NCI-H2196 treated with DMSO at 0.1 percent for 48 hours (cell line): ENCODE measurements at regions not wholly inside any gene's neighbourhood (a gene's known extent, or its start where the extent isn't known, plus 50 kb on each side); places are given as distances from the start of the nearest gene placed in this dataset.
"Not testable (repeated sequence)": the region's sequence is repeated elsewhere in the genome, so short reads cannot be mapped to it uniquely, and the experiment has no call there.

Experiments used
- DNase-seq: peaks from one replicate; lab custom pipeline; 2025; ENCODE audit not compliant: unreplicated experiment; lab: John Stamatoyannopoulos, UW

DNA sequence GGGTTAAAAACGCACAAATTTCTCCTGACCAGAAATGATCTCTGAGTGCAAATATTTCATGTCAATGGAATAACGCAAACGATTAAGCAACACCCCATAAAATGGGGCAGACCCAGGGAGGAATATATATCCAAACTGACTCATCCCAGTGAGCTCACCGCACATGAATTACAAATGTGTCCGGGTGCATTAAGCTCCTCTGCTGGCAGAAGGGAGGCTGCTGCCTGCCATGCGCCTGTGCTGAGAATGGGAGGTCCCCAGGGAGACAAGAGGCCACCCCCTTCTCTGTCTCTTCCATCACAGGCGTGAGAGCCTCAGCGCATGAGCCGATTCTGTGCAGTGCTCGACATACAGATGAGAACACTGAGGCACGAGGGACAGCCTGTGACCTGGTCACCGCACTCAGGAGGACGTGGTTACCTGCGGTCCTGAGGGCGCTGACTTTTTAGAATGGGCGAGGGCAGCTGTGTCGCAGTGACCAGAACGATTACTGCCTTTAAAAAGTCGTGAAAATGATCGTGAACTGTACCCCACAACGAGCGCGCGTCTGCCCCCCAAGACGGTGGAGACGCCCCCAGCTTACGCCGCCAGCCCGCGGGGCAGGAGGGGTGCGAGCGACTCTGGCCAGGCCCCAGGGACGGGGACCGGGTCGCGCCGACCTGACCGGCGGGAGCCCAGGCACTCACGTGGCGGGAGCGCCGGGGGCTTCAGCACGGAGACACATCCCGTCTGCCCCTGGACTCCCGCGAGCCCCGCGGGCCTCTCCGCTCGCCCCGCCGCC is 188.5 kb downstream of the ADRA2C start:
- DNase-seq, result not testable (repeated sequence)

DNA sequence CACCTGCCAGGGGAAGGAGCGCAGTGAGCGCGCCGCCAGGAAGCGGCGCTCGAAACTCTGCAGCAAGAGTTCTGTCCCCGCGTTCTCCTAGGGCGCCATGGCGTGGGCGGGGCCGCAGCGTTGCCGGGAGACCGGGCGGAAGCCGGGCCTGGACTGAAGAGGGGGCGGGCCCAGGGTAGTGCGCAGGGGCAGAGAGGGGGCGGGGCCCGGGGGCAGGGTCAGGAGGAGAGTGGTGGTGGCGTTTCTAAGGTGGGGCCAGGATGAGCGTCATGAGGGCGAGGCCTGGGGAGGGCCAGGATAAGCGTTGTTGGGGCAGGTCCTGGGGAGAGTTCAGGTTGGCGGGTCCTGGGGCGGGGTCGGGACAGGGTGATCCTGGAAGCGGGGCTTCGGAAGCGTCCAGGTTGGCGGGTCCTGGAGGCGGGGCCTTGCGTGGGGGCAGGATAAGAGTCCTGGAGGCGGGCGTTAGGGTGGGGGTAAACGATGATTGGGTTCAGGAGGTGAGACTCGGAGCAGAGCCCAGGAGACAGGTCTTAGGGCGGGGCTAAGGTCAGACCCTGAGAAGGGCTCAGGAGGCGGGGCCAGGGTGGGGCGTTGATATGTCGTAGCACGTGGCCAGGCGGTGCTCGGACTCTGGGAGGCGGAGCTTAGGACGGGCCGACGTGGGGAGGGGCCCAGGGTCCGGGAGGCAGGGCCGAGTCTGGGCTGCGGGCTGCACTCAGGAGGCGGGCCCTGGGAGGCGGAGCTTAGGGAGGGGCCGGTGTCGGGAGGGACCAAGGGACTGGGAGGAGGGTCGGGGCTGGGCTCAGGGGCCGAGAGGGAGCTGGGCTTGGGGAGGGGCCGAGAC is 189.4 kb downstream of the ADRA2C start:
- peak; percentile 99 for DNase-seq

DNA sequence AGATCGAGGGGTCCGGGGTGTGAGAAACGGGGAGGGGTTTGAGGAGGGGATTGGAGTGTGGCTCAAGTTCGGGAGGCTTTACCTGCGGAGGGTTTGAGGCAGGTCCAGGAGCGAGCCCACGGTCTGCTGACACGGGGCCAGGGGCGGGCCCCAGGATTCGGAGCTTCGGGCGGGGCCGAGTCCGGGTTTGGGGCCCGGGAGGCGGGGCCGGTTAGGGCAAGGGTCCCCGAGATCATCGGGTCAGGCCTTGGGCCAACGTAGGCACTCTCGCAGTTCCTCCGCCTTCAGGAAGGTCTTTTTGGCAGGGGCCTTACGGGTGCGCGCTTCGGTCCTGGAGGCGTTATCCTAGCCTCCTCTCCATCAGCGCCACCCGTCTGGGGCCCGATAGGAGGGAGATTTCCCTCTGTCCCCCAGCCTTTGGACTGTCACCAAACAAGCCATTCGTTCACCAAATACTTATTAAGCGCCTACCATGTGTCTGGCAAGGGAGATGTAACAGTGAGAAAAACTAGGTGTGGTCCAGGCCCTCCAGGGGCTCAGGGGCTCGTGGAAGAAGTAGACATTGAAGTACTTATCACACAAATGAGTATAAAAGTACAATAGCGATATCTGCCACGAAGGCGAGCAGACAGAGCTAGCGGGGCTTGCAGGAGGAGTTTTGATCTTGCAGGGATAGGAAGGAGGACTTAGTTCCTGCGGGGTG is 190.1 kb downstream of the ADRA2C start:
- not testable (repeated sequence) for DNase-seq

DNA sequence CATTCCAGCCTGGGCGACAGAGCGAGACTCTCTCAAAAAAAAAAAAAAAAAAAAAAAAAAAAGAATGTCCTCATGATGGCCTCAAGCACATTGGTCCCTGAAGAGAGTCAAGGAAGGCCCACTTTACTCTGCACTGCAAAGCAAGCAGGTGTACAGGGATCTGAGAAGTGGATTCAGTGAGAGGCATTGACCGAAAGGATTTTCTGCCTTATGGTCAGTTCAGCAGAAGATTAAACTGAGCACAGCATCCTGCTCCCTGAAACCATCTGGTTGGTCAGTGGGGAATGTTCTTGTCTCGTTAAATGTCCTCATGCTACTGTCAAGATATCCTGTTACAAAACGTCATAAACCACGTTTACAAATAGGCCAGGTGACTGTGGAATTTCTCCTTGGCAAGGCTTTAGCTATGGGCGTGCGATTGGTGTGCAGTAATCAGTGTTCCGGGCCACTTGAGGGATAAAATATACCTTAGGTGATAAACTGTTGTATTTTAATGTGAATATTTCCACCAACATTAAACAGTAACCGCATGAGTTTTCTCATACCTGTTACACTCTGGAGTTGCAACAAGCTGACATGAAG is 195.0 kb downstream of the ADRA2C start:
- peak; percentile 23 for DNase-seq

DNA sequence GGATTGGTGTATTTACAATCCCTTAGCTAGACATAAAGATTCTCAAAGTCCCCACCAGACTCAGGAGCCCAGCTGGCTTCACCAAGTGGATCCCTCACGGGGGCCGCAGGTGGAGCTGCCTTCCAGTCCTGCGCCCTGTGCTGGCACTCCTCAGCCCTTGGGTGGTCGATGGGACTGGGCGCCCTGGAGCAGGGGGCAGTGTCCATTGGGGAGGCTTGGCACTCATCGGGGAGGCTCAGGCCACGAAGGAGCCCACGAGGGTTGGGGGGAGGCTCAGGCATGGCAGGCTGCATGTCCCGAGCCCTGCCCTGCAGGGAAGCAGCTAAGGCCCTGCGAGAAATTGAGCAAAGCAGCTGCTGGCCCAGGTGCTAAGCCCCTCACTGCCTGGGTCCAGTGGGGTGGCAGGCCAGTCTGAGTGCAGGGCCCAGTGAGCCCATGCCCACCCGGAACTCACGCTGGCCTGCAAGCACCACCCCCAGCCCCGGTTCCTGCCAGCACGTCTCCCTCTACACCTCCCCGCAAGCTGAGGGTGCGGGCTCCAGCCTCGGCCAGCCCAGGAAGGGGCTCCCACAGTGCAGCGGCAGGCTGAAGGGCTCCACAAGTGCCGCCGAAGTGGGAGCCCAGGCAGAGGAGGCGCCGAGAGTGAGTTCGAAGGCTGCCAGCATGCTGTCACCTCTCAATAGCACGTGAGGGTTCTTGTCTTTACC is 198.5 kb downstream of the ADRA2C start:
- DNase-seq, result not testable (repeated sequence)

DNA sequence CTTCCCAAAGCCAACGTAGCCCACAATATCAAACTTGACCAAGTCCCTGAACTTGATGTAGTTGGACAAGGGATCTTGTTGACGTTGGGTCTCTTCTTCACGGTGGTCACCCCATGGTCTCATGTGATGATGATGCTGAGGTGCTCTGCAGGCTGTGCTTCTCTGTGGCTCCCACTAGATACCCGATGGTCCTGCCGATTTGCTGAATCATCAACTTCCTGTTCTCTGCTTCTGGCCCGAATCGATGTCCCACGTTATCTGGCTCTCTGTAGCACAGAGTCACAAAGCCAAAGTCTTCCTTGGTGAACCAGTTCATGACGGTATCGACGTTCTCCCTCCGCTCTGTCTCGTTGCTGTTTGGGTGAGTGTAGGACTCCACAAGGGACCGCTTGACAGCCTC is 201.0 kb downstream of the ADRA2C start:
- DNase-seq, result not testable (repeated sequence)

DNA sequence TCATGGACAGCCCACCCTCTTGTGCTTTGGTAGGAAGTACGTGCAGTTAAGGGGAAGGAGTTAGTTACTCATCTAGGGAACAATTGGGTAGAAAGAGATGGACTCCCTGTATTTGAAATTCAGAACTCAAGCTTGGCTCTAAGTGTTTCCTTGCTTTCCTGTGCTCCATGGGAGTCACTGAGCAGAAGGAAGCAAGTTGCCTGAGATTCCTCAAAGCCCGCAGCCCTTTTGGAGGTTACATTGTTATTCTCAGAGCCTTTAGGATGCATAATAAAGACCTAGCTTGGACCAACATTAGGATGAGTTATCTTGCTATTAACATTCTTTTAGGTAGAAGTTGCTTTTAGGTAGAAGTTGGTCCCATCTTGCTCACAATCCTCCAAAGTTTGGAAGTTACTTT is 206.4 kb downstream of the ADRA2C start:
- not testable (repeated sequence) for DNase-seq

DNA sequence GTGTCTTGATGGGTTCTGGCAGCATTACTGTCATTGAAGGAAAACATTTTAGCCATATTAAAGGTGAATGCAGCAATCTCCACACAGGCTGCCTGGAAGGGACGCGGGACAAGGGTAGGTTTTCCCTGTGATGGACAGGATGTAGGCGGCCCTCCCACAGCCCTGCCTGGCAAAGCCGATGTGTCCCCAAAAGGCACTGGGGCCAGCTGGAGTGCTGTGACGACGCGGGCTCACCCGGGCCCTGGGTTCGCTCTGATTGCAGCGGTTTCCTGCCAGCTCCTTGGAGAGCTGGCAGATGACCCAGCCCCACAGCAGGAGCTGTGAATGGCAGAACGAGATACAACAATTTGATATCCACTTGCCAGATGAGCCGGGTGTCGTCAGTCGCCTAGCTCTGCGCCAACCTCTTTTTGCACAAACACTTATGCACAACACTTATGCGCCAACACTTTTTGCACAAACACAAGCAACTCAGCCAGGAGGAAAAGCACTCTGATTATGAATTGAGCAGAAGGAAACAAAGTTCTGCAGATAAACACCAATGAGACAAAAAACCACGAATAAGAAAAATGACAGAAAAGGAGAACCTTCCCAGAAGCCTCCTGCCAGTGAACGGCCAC is 207.5 kb downstream of the ADRA2C start:
- DNase-seq, result not testable (repeated sequence)

DNA sequence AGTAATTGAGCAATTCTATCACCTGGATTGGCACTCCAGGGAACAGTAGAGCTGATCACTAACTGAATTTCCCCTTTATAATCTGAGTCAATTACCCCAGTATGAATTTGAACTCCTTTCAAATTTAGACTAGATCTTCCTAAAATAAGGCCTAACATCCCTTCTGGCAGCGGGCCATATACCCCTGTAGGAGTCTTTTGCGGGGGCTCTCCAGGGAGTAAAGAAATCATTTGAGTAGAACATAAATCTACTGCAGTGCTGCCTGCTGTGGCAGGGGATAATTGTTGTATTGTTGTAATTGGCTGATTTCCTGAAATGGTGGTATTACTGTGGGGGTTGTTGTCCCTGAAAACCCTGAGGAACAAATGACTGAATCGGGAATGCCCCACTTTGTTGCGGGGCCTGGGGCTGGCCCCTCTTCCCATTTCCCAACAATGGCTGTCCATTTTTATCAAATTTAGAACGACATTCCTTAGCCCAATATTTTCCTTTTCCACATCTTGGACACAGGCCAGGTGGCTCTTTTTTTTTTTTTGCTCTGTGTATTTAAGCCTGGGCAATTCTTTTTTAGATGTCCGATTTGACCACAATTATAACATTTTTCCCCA is 217.4 kb downstream of the ADRA2C start:
- not testable (repeated sequence) for DNase-seq

DNA sequence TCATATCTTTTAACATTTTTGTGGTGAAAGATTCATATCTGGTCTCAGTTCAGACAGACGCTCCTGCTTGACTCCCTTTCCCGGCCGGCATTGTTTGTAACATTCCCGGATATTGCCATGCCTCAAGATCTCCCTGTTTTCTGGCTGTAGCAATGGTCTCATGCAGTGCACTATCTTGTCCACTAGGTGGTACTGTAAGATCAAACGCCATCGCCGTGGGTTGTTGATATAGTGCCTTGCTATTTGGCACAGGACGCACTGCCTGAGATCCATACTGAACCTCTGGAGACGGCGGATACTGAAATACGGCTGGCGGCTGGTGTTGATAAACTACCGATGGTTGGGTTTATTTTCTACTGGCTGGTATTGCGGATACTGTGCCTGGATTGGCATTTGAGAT is 218.6 kb downstream of the ADRA2C start:
- DNase-seq, result not testable (repeated sequence)

DNA sequence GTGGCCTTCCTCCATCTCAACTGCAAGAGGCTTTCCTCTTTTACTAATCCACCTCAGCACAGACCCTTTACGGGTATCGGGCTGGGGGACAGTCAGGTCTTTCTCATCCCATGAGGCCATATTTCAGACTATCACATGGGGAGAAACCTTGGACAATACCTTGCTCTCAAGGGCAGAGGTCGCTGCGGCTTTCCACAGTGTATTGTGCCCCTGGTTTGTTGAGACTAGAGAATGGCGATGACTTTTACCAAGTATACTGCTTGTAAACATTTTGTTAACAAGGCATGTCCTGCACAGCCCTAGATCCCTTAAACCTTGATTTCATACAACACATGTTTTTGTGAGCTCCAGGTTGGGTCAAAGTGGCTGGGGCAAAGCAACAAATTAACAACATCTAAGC is 220.2 kb downstream of the ADRA2C start:
- not testable (repeated sequence) for DNase-seq

DNA sequence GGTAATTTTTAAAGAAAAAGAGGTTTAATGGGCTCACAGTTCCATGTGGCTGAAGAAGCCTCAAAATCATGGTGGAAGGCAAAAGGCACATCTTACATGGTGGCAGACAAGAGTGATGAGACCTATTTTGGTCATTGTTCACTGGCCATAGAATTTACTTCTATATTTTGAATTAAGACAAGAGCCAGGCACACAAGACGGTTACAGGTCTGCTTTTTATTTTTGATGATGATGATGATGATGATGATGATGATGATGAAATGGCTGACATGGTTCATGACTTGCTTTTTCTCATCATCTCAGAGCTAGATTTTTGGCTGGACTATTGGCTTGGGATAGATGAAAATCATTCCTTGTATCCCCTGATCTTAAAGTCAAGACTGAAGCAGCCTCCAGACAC is 229.3 kb downstream of the OTOP1 start:
- DNase-seq, result not testable (repeated sequence)

DNA sequence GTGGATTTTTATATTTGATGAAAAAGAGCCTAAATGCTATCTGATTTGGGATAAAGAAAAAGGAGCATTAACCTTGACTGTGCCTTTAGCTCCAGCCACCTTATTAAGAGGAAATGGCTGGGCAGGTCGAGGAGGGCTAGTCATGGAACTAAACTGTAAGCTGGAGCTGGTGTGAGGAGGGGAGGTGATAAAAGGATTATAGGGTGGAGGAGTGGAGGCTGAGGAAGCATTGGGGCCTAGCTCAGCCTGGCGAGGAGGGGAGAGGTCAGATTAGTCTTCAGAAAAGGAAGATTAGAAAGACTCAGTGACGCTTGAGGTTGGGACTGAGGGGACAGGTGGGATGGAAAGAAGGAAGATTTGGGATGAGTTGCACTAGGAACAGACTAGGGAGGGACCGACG is 222.7 kb downstream of the OTOP1 start:
- DNase-seq, result not testable (repeated sequence)

DNA sequence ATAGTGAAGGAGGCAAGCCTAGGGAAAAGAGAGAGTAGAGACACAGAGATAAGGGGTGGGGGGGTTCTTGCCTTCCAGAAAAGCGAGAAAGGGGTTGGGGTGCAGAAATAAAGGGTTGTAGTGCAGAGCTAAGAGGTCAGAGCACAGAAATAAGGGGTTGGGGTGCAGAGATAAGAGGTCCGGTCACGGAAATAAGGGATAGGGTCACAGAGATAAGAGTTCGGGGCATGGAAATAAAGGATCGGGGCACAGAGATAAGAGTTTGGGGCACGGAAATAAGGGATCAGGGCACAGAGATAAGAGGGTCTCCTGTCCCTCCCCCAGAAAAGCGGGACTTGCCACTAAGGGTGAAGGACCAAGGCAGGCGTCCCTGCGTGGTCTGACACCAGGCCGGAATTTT is 222.0 kb downstream of the OTOP1 start:
- not testable (repeated sequence) for DNase-seq

DNA sequence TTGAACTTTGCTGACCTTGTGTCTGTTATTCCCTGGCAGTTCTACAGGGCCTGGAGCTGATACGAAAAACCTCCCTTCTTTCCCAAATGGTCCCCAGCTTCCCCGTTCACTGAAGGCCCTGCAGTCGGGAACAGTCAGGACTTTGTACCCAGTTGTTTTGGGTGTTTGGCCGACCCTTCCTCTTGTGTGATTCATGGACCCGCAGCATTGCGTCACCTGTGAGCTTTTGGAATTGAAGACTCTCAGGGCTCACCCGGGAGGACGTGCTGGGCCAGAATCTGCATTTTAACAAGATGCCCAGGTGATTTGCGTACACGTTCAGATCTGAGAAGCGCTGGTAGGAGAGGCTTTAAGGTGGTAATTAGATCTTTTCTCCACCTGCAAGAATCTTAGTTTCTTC is 220.4 kb downstream of the OTOP1 start:
- not testable (repeated sequence) for DNase-seq

DNA sequence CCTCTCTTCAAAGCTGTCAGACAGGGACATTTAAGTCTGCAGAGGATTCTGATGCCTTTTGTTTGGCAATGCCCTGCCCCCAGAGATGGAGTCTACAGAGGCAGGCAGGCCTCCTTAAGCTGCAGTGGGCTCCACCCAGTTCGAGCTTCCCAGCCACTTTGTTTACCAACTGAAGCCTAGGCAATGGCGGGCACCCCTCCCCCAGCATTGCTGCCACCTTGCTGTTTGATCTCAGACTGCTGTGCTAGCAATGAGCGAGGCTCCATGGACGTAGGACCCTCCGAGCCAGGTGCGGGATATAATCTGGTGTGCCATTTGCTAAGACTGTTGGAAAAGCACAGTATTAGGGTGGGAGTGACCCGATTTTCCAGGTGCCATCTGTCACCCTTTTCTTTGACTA is 207.7 kb downstream of the OTOP1 start:
- DNase-seq, result not testable (repeated sequence)

DNA sequence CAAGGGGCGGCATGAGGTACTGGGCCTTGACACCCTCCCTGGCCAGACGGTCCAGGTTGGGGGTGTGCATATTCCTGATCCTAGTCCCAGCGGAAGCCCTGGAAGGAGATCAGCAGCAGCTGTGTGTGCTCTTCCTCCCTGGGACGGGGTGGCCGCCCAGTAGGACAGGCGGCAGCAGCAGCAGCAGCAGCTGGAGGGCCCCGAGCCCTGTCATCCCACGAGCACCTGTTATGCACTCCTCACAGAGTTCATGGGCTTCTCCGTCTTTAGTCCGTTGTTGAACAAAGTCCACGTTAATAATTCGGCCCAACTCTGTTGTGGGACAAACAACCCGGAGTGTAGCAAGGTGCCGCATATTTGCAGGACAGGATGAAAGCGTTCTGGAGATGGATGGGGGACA is 205.6 kb downstream of the OTOP1 start:
- not testable (repeated sequence) for DNase-seq

DNA sequence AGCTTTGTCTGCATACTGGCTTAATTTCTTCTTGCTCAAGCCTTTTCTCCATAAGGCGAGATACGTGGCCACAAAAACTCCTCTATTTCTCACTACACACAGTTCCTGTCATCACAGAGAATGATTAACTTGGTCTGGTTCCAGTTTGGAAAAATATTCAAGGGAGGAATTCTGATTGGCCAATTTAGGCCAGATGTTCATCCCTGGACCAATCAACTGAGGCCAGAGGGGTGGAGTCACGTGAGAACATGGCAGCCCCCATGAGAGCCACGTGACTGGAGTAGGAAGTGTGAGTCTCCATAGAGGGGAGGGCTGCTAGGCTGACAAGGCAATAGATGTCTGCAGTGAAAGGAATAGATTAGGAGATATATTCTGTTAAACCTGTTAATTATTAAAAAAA is 200.0 kb downstream of the OTOP1 start:
- not testable (repeated sequence) for DNase-seq

DNA sequence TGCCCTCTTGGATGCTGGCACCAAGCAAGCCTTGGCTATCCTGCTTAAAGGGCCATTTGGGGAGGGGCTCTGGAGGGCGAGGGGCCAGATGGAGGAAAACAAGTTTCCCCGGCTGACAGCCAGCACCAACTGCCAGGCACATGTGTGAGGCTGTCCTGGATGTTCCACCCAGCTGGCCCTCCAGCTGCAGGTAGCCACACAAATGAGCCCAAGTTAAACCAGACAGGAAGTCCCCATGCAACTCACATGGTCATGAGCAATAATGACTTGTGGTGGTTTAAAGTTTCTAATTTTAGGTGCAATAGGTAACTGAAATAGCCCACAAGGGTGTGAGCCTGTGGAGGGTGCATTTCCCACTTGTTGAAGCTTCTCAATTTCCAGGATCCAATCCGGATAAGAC is 198.0 kb downstream of the OTOP1 start:
- DNase-seq, result not testable (repeated sequence)

DNA sequence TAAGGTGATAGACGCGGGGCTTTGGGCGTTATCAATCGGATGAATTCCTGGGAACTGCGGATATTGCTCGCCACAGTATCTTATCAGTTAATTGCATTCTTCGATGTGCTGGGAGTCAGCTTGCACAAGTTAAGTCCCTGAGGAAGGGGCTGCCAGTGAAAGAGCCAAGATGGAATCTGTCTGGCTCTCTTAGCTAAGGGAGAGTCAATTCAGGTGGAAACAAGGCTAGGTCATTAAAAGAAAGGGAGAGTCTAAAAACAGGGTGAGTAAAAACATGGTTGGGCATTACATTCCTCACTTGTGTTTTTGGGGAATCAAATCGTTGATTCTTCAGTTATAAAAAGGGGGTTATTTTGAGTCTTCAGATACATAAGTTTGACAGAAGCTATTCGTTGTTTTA is 196.2 kb downstream of the OTOP1 start:
- DNase-seq, result not testable (repeated sequence)
